ENCODE measurements at regions not wholly inside any gene's neighbourhood (a gene's known extent, or its start where the extent isn't known, plus 50 kb on each side); places are given as distances from the start of the nearest gene placed in this dataset.
"Not testable (repeated sequence)": the region's sequence is repeated elsewhere in the genome, so short reads cannot be mapped to it uniquely, and the experiment has no call there.

DNA sequence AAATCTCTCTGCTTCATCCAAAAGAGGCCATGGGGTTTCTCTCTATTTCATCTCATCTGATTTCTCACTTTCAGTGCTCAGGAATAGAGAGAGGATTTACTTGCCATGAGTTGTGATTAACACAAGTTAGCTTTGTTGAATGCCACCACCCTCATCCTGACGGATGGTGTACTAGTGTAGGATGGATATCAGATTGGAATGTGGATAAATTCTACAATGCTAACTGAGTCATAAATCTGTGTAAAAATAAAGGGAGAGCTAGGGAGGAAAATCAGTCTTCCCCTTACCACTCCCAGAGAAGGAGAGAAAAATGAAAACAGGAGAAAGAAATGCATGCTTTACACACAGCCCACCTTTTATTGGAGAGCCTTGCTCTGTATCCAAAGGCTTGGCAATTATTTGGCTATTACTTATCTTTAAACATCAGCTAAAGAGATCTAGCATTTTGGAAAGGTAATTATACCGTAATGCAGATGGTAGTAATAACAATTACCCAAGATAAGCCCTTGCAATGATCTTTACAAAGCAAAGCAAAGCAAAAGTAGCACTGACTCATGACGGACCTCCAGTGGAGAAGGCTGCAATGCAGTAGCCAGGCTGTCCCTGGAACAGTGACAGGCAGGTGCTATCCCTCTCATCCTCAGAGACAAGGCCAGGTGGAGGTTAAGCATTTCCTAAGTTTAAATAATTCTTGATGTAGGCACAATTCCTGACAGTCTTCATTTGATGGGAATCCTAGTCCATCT lies 306.3 kb upstream of the PPARGC1A start:
- no peak for DNase-seq

DNA sequence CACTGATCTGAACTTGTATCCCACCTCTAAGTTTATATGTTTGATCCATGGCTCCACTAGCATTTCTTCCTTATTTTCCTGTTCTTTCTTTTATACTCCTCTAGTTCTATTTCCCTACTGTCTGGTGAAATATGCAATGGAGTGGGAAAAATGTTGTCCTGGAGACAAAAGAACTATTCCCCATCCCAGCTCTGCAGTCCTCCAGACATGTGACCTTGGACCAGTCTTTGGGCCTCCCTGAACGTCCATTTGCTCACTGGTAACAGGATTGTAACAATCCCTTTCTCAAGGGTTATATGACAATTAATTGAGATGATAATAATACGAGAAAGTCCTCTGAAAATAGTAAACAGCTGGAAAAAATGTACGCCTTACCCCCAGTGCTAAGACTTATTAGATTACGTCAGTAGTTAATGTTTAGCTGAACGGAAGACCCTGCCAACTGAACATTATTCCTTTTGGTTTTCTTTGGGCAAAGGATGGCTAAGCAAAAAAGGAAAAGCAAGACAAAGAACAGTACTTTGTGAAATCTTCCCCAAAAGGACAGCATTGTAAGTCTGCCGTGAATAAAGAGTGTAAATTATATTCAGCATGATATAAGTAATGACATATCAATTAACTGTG lies 302.3 kb upstream of the PPARGC1A start:
- DNase-seq: no peak

DNA sequence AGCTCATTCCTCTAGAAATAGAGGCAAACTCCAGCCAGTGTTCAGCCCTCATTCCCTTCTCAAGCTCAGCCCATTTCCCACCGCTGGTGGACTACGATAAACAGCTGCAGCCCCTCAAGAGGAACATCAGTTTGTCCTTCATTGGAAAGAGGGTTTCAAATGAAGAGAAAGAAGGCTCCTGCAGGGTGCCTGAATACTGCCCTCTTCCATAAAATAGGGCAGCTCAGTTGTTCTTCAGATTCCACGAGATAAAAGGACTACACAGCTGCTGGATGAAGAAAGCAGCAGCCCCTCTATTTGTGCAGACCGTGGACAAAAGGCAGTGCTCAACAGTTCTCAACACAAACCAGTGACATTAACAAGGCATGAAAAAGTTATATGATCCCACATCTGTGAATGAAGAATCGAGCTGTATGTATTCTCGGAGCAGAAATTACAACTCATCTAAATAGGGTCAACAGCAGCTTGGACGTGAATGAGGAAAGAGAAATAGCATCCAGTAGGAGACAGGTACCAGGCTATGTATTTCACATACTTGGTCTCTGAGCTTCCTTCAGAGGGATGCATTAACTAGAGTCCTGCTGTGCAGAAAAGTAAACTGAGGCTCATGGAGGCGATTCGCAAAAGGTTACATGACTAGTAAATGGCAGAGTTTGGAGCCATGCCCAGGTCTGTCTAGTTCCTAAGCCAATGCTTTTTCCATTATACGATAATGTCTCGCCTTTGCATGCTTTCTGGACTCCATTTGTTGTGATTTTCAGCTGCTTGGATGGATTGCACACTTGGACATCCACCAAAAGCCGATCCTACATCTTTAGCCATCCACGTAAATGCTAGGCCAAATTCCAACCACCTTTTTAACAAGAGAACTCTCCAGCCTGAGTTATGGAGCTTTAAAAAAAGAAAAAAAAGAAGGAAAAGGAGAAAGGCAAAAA lies 301.2 kb upstream of the PPARGC1A start:
- no peak for DNase-seq

DNA sequence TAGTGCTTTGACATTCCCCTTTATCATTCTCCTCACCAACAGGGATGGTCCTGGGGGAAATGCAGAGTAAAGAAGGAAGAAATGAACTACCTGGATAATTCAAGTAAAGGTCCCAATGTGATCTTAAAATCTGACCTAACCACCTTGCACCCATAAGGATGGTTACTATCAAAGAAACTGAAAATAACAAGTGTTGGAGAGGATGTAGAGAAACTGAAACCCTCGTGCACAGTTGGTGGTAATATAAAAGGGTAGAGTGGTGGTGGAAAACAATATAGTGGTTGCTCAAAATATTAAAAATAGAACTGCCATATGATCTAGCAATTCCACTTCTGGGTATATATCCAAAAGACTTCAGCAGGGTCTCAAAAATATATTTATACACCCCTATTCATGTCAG lies 298.6 kb upstream of the PPARGC1A start:
- DNase-seq: no peak

DNA sequence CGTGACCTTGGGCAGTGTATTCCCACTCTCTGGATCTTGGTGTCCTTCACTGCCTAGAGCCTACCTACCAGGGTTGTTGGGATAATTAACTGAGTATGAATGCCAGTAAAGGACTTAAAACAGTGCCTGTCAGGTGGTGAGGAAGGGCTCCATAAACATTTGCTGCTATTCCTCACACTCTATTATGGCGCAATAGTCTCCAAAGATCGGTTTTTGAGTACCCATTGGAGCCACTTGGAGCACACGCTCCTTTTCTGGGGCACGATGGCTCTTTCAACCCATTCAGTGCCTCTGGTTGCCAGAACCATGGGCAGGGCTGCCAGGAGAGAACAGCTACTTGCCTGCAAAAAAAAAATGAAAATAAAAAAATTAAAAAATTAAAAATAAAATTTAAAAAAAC lies 296.6 kb upstream of the PPARGC1A start:
- no peak for DNase-seq

DNA sequence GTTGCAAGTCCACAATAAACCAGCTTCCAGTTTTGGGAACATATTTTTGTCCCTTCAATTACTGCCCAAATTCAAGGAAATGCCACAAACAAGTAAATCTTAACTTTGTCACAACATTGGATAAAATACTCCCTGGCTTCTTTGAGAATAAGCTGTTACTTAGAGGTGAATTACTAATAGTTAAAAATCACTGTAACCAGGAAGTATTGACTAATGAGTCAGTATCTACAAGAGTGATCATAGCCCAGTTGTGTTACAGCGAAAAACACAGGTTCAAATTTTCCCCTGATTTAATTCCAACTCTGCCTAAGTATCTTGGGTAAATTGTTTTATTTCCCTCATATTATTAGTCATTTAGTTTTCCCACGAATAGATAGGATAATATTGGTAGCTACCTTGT lies 291.2 kb upstream of the PPARGC1A start:
- no peak for DNase-seq

DNA sequence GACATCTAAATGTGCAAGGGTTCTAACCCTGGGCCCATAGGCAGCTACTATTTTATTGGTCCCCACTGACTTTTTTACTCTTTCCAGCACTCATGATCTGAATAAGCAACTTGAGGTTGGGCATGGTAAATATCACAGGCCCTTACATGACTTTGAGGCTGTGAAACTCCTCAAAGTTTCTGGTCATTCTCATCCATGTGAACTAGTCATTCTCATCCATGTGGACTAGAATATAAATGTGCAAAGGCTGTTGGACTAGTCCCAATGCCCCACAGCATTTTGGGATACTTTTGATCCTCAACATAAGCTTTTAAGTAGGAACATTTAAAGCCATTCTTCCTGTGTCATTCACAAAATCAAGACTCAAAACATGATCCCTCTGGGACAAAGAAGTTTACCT lies 290.7 kb upstream of the PPARGC1A start:
- no peak for DNase-seq

DNA sequence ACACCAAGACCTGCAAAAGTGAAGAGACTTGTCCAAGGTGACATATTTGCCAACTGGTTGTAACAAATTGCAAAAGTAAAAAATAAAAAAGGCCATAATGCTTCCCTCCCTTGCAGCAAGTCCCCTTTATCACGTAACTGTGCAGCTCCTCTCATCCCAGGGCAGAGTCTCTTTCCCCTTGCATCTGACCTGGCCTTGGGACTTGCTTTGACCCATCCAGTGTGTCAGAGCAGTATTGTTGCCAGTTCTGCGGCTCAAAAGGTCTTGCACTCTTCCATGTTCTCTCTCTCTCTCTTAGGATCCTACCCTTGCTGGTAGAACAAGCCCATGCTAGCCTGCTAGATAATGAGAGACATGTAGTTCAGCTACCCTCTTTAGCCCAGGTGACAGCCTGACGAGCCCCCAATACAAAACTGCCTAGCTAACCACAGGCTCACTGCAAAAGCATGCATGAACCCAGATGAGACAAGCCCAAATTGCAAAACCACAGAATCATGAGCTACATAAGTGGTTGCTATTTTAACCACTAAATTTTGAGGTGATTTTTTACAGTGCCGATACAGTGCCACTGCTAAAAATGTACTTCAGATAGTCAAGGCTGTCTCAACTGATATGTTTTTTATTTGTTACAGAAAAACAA lies 289.5 kb upstream of the PPARGC1A start:
- DNase-seq: no peak

DNA sequence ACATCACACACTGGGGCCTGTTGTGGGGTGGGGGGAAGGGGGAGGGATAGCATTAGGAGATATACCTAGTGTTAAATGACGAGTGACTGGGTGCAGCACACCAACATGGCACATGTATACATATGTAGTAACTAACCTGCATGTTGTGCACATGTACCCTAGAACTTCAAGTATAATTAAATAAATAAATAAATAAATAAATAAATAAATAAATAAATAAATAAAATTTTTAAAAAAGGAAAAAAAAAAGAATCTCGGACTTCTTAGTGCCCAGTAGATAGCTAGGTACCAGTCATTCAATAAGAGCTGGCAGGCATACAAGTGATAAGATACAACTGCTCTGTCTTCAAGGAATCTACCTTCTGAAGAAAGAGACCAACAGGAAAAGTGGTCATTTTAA lies 287.6 kb upstream of the PPARGC1A start:
- not testable (repeated sequence) for DNase-seq

DNA sequence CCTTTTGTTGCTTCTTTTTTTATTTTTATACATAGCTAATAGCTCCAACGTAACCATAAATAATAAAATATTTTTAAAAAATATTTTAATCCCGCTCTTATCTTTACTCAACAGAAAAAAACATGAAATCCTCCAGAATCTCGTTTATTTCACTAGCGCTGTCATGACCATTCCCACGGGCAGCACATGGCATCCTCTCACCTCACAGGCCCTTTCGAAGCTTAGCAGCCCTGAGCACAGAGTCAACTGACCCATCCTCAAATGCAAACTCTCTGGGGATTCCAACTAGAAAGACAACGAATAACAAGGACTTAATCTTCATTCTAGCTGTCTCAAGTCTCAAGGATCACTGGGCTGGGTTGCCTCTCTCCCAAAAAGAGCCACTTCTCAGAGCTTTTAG lies 285.9 kb upstream of the PPARGC1A start:
- no peak for DNase-seq

DNA sequence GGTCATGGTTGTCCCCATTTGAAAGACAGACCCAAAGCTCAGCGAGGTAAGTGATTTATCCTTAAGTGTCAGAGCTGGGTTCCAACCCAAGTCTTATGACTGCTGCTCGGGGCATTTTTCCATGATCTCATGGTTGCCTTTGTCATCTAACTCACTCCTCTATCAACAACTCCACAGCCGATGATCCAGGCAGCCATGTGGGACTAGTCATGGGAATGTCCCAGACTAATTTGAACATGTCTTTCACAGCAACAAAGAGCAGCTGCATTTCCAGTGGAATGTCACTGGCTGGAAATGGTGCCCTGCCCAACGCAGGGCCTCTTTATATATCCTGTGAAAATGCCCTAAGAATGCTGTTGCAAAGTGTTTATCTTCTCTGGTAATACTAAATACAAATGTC lies 284.8 kb upstream of the PPARGC1A start:
- DNase-seq: no peak

DNA sequence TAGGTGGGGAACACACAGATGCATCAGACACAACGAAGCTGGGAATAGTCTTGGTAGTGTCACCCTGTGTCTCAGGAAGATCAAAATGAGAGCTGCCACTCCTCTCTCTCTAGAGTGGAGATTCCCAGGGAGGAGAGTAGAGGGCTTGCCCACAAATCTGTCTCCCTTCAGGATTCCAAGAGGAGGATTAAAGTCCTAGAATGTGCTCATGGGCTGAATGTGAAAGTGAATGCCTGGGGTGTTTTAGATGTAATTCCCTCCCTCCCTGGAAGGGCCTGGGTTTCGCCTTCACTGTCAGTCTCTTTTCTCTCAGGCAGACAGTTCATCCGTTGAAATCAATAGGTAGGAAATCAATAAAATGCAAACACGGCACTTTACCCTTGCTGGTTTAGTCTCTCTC lies 282.6 kb upstream of the PPARGC1A start:
- no peak for DNase-seq

DNA sequence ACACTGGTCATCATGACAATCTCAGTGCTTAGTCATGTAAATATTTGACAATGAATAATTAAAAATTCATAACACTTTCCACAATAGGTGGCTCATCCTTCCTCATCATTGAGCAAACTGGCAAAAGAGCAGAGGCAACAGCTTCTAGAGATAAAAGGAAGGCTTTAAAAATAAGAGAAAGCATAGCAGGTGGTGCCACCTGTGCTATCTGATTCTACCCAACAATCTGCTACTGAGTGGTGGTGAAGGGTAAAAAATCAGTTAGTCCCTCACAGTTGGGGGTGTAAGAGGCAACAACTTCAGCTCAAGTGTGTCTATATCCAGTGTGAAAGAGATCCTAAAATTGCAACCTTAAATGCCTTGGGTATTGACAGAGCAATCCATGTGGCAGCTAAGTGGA lies 280.1 kb upstream of the PPARGC1A start:
- DNase-seq: no peak

DNA sequence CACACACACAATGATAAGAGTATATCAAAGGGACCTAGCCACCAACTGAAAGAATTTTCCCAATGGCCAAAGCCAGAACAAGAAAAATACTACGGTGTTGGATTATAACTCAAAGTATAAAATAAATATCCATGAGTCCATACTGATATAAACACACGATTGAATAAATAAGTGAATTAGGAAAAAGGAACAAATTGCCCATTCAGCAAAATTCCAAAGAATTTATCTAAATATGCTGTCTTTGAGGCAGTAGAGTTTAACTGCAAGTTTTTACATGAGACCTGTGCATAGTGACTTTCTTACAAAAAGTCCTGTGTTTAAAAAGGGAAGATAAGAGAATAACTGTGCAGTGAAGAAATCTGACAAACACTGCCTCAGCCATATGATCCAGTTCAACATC lies 278.8 kb upstream of the PPARGC1A start:
- no peak for DNase-seq

DNA sequence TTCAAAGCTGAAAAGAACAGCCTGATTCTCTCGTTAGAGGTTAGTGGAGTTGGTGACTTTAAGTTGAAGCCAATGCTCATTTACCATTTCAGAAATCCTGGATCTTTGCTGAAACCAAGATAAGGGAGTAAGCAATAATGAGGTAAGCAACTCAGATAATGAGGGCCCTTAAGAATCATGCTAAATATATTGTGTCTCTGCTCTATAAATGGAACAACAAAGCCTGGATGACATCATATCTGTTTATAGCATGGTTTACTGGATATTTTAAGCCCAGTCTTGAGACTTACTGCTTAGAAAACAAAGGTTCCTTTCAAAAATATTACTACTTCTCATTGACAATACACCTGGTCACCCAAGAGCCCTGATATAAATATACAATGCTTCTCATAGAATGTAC lies 276.7 kb upstream of the PPARGC1A start:
- no peak for DNase-seq

DNA sequence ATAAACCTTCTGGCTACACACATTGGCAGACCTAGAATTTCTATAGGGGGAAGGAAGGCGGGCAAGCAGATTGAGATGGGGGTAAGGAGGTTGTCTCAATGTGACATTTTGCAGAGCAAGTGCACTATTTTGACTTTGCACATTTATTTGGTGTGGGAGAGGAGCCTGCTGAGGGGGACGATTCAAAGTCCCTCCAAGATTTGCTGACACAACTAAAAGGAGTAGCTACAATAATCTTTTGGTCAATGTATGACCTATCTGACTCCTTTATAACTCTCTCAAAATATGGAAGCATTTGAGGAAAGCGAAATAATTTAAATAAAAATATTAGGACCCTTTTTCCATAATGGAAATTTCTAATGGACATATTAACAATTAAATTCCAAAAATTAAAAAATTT lies 274.9 kb upstream of the PPARGC1A start:
- DNase-seq: no peak

DNA sequence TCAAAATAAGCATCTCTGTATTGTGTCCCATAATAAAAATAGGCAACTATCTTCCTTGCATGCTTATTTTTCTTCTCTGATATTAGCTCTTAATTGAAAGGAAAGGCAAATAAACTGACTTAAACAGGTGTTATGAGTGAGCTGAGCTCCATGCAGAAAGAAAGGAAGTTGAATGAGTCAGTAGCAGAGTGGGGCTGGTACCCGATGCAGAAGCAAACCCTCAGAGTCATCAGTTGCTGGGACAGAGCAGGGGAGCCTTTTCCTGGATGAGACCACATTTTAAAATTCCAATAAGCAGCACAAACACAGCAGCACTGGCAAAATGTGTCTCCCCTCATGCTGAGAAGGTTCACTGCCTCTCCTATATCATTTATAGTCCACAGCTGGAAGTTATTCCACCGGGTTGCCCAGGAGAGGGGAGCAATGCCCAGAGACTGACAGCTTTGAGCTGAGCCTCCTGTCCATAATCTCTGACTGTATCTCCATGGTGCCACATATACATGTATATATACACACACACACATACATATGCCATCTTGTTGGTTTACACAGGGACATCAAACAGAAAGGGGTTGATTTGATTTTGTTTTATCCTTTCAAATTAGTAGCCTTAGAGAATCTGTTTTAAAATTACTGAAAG lies 274.3 kb upstream of the PPARGC1A start:
- no peak for DNase-seq

DNA sequence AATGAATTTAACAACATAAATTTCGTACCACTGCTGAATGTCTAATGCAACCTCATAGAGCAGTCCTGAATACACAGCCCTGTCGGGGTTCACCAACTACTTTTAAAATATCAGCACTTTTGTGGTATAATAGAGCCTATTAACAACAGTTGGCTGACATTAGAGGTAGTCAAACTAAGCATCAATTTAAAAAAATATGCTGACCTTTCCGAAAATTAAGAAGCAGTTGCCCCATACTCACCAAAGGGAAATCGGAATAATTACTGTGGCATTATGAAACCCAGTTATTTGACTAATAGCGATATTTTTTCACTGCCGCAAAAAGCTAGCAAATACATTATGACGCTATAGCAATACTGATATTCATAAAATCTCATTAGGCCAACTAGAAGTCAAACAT lies 273.5 kb upstream of the PPARGC1A start:
- no peak for DNase-seq

DNA sequence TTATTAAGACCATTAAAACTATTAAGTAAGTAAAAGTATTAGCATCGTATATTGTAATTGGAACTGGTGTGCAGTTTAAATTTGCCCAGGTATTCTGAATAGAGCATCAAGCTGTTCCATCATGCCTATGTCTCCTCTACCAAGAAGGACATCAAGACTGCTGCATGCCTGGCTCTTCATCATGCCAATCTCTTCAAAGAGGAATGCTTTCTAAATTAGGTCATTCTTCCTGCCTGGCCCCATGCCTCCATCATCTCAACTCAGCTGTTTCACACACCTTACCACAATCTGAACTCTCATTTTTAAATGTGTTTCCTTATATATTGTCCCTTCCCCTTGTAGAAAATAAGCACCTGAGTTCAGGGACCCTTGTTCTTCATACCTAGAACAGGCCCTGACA lies 270.5 kb upstream of the PPARGC1A start:
- DNase-seq: no peak

DNA sequence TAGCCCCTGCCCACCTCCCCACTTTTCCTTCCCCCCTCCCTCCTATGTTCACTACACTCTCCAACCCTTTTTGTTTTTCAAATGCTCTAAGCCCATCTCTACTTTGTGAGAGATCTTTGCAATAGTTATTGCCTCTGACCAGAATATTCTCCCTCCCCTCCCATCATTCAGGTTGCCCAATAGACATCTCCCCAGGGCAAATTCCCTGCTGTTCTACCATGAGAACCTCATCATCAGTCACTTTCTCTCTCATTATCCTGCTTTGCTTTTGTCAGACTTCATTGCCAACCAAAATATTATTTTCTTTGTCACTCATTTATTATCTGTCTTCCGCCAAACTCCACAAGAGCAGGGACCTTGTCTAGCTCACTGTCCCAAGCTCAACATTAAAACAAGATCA lies 268.2 kb upstream of the PPARGC1A start:
- no peak for DNase-seq

DNA sequence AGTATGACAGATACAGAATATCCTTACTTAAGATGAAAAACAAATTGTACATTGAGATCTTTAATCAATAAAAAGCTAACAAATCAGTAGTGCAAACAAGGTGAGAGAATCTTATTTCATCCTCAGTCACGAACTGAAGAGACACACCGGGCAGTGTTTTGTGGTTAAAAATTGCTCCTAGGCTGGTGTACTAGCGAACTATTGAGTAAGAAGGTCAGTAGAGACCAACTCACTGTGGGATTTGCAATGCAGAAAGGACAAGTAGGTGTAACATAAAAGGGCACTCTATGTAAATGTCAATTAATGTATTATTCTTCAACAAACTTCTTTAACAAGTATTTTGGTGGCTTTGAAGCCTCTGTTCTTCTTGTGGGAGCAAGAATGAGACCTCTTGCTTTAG lies 260.2 kb upstream of the PPARGC1A start:
- DNase-seq: no peak

DNA sequence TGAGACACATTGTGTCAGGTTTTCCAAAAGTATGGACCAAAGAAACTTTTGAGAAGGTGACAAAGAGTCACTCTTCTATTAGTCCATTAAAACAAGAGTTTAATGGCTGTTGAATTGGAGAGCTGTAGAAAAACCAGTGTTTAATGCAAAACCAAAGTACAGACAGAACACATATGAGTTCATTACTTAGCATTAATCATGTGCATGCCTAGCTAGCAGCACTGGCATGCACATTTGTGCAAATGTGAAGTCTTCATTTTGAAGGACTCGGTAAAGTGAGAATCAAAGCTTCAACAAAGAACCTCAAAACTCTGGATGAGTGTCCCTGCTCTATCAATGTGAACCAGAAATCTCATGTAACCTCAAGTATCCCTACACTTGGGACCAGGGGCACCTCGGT lies 256.3 kb upstream of the PPARGC1A start:
- DNase-seq: no peak

DNA sequence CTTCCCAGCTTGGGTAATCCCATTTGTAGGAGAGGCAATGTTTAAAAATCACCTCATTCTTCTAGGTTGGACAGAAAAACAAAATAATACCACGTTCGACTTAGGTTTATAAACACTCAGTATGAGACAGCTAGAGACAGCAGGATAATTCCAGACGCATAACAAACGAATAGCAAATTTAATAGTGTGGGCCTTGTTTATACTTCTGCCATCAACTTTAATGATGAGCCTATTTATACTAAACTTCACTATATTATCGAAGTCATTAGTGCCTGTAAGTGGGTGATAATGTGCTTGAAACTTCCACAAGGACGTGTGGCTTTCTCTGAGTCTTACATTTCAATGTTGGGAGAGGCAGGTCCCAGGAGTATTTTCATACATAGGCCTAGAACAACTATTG lies 255.7 kb upstream of the PPARGC1A start:
- DNase-seq: no peak

Measured in stimulated activated CD4-positive, alpha-beta T cell treated with anti-CD3 and anti-CD28 coated beads, Interleukin-15, amount 100 ng/mL, for 24 hours (primary cell).